ENCODE measurements at regions not wholly inside any gene's neighbourhood (a gene's known extent, or its start where the extent isn't known, plus 50 kb on each side); places are given as distances from the start of the nearest gene placed in this dataset.

DNA sequence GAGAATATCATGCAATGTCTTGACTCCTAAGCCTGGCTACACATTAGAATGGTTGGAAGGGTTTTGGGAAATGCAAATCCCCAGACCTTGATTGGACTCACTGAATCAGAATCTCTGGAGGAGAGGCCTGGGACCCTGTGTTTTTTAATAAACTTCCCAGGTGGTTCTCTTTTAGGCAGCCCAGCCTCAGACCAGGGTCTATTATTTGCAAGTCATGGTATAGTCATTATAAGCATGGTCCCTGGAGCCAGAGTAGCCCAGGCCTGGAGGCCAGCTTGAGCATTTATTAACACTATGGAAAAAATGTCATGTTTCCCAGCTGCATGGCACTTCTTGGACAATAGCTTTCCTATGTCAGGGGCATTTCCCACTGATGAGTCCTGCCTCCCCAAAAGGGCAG is 266.9 kb downstream of the NPIPA8 start:
- H2BK120ac ChIP-seq (ENCODE audit: low read depth, low read length) = no peak overlapping the region
- no peaks in the 10 kb centered on the region for H3K9me3 ChIP-seq (replicated peaks in 1 of 2; ENCODE audit: control insufficient read depth in 2 of 2, insufficient read depth in 1 of 2, low read depth in 1 of 2, low read length in 2 of 2)
- no peak overlapping the region for H4K91ac ChIP-seq (ENCODE audit: low read depth, low read length, poor library complexity)
- no peak overlapping the region for H4K8ac ChIP-seq (ENCODE audit: low read depth, low read length)
- no peaks in the 10 kb centered on the region for H3K4me1 ChIP-seq (ENCODE audit: control insufficient read depth in 2 of 2, insufficient read depth in 1 of 2, low read depth in 1 of 2, low read length in 2 of 2)
- no peak overlapping the region for H2BK12ac ChIP-seq (ENCODE audit: low read length)
- no peaks in the 10 kb centered on the region for H3K36me3 ChIP-seq (replicated peaks in 1 of 2; ENCODE audit: control insufficient read depth in 2 of 2, insufficient read depth in 2 of 2, low read length in 2 of 2)
- no peaks in the 10 kb centered on the region for H3K79me1 ChIP-seq (ENCODE audit: low read depth, low read length)
- H3K27ac ChIP-seq (replicated peaks; ENCODE audit: low read length) = no peak overlapping the region
- H3K14ac ChIP-seq (ENCODE audit: low read length) = no peak overlapping the region
- no peak overlapping the region for H3K23ac ChIP-seq (ENCODE audit: low read depth, low read length, poor library complexity)
- no peak overlapping the region for H3K4me2 ChIP-seq (ENCODE audit: insufficient read depth, low read length, poor library complexity, severe bottlenecking)
- no peaks in the 10 kb centered on the region for H3K27me3 ChIP-seq (ENCODE audit: control insufficient read depth in 3 of 3, insufficient read depth in 3 of 3, low read depth in 1 of 3, low read length in 3 of 3)
- no peak overlapping the region for H3K9ac ChIP-seq (ENCODE audit: low read depth, low read length, poor library complexity)
- DNase-seq (ENCODE audit: low spot score) = no peak
- no peak overlapping the region for H2AK5ac ChIP-seq (ENCODE audit: low read depth, low read length)
- H2BK5ac ChIP-seq (ENCODE audit: low read length) = no peak overlapping the region
- H2BK15ac ChIP-seq (ENCODE audit: low read length) = no peak overlapping the region
- no peak overlapping the region for H2AFZ ChIP-seq (ENCODE audit: low read length)
- no peak overlapping the region for H3K18ac ChIP-seq (ENCODE audit: low read length)
- peak overlapping the region in 1 of 2 donors; percentile 6 for H3K4me3 ChIP-seq (ENCODE audit: low read length in 2 of 2)
- no peak overlapping the region for H3K4ac ChIP-seq (ENCODE audit: low read length)

DNA sequence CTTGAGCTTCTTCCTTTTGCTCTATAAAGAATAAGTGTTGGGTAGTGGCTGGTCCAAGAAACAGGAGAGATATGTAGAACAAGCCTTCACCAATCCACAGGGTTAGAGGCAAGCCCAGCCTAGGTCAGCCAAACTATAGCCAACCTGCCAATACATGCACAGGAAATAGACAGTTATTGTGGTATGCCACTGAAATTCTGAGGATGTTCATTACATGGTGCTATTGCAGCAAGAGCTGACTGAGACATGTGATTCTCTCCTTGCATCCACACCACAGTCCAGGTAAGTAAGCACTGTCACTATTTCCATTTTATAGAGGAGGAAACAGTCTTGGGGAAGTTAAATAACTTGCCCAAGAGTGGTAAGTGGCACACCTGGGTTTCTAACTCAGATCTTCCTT is 268.1 kb downstream of the NPIPA8 start:
- Histone ChIP-seq H3K23ac (ENCODE audit: low read depth, low read length, poor library complexity) (no peak overlapping the region), H3K9me3 (replicated peaks in 1 of 2; ENCODE audit: control insufficient read depth in 2 of 2, insufficient read depth in 1 of 2, low read depth in 1 of 2, low read length in 2 of 2) (no peaks in the 10 kb centered on the region), H3K4me3 (ENCODE audit: low read length in 2 of 2) (no peak overlapping the region), H2BK15ac (ENCODE audit: low read length) (no peak overlapping the region), H3K79me1 (ENCODE audit: low read depth, low read length) (no peaks in the 10 kb centered on the region), H2BK120ac (ENCODE audit: low read depth, low read length) (no peak overlapping the region), H3K4me1 (ENCODE audit: control insufficient read depth in 2 of 2, insufficient read depth in 1 of 2, low read depth in 1 of 2, low read length in 2 of 2) (no peaks in the 10 kb centered on the region), H4K91ac (ENCODE audit: low read depth, low read length, poor library complexity) (no peak overlapping the region), H3K14ac (ENCODE audit: low read length) (no peak overlapping the region), H3K4ac (ENCODE audit: low read length) (no peak overlapping the region), H2AK5ac (ENCODE audit: low read depth, low read length) (no peak overlapping the region), H3K18ac (ENCODE audit: low read length) (no peak overlapping the region), H3K9ac (ENCODE audit: low read depth, low read length, poor library complexity) (no peak overlapping the region), H3K27me3 (ENCODE audit: control insufficient read depth in 3 of 3, insufficient read depth in 3 of 3, low read depth in 1 of 3, low read length in 3 of 3) (no peaks in the 10 kb centered on the region), H3K27ac (replicated peaks; ENCODE audit: low read length) (no peak overlapping the region), H2BK12ac (ENCODE audit: low read length) (no peak overlapping the region), H3K4me2 (ENCODE audit: insufficient read depth, low read length, poor library complexity, severe bottlenecking) (no peak overlapping the region), H4K8ac (ENCODE audit: low read depth, low read length) (no peak overlapping the region), H2AFZ (ENCODE audit: low read length) (no peak overlapping the region), H2BK5ac (ENCODE audit: low read length) (no peak overlapping the region), H3K36me3 (replicated peaks in 1 of 2; ENCODE audit: control insufficient read depth in 2 of 2, insufficient read depth in 2 of 2, low read length in 2 of 2) (no peaks in the 10 kb centered on the region)
- DNase-seq (ENCODE audit: low spot score) = no peak

DNA sequence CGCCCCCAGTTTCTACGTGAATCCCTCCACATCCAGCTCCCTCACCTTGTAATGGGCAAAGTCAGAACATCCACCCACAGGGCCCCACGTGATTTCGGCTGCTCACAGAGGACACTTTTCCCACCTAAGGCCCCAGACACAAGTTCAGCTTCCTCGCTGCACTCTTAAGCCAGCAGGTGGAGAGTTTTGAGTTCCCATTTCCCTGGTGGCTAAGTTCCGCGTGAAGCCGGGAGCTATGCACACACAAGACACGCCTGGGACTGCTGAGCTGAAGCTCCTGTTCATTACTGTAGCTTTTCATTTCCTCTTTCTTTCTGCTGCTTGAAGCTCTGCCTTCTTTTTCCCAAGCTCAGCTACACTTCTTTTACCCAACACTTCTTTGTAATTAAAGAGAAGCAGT is 273.8 kb downstream of the NPIPA8 start:
- Histone ChIP-seq H3K4me2 (ENCODE audit: insufficient read depth, low read length, poor library complexity, severe bottlenecking) (no peak overlapping the region), H3K9me3 (replicated peaks in 1 of 2; ENCODE audit: control insufficient read depth in 2 of 2, insufficient read depth in 1 of 2, low read depth in 1 of 2, low read length in 2 of 2) (no peaks in the 10 kb centered on the region), H3K9ac (ENCODE audit: low read depth, low read length, poor library complexity) (no peak overlapping the region), H2AK5ac (ENCODE audit: low read depth, low read length) (peak overlapping the region; percentile 11), H3K36me3 (replicated peaks in 1 of 2; ENCODE audit: control insufficient read depth in 2 of 2, insufficient read depth in 2 of 2, low read length in 2 of 2) (no peaks in the 10 kb centered on the region), H3K4ac (ENCODE audit: low read length) (no peak overlapping the region), H2BK15ac (ENCODE audit: low read length) (no peak overlapping the region), H2BK12ac (ENCODE audit: low read length) (no peak overlapping the region), H3K4me1 (ENCODE audit: control insufficient read depth in 2 of 2, insufficient read depth in 1 of 2, low read depth in 1 of 2, low read length in 2 of 2) (no peaks in the 10 kb centered on the region), H2BK120ac (ENCODE audit: low read depth, low read length) (no peak overlapping the region), H4K8ac (ENCODE audit: low read depth, low read length) (peak overlapping the region; percentile 43), H2AFZ (ENCODE audit: low read length) (no peak overlapping the region), H3K27me3 (ENCODE audit: control insufficient read depth in 3 of 3, insufficient read depth in 3 of 3, low read depth in 1 of 3, low read length in 3 of 3) (peaks cover 0 to 2% (median 0%) of the 10 kb centered on the region in 3 experiments), H3K27ac (replicated peaks; ENCODE audit: low read length) (no peak overlapping the region), H2BK5ac (ENCODE audit: low read length) (no peak overlapping the region), H4K91ac (ENCODE audit: low read depth, low read length, poor library complexity) (no peak overlapping the region), H3K23ac (ENCODE audit: low read depth, low read length, poor library complexity) (no peak overlapping the region), H3K18ac (ENCODE audit: low read length) (peak overlapping the region; percentile 83), H3K79me1 (ENCODE audit: low read depth, low read length) (no peaks in the 10 kb centered on the region), H3K14ac (ENCODE audit: low read length) (no peak overlapping the region), H3K4me3 (ENCODE audit: low read length in 2 of 2) (no peak overlapping the region)
- DNase-seq (ENCODE audit: low spot score) = no peak
- WGBS, 2 donors (ENCODE audit: extremely low coverage in 2 of 2, insufficient read length in 2 of 2, insufficient replicate concordance in 1 of 2) = no CpG with 5 or more reads among the region's 9 CpGs

DNA sequence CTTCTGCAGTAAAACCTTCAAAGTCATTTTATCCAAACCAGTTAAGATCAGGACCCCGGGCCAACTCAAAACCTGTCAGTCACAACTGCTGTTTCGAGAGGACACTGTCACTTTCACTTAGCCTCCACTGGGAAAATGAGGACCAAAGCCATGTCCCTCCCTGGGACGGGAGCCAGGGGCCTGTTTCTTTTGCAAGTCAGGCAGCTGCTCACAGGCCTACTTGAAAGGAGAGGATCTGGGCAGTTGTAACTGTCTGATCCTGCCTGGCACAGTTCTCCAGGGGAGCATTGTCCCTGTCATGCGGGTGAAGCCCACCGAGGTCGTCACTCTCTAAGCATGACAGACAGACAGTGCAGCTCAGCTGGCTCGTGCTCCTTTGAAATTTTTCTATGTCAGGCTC is 276.2 kb downstream of the NPIPA8 start:
- H3K4me2 ChIP-seq (ENCODE audit: insufficient read depth, low read length, poor library complexity, severe bottlenecking) = no peak overlapping the region
- no peak overlapping the region for H2BK5ac ChIP-seq (ENCODE audit: low read length)
- H4K8ac ChIP-seq (ENCODE audit: low read depth, low read length) = no peak overlapping the region
- H3K23ac ChIP-seq (ENCODE audit: low read depth, low read length, poor library complexity) = no peak overlapping the region
- no peak overlapping the region for H2BK15ac ChIP-seq (ENCODE audit: low read length)
- H3K18ac ChIP-seq (ENCODE audit: low read length) = no peak overlapping the region
- no peaks in the 10 kb centered on the region for H3K4me1 ChIP-seq (ENCODE audit: control insufficient read depth in 2 of 2, insufficient read depth in 1 of 2, low read depth in 1 of 2, low read length in 2 of 2)
- H3K9ac ChIP-seq (ENCODE audit: low read depth, low read length, poor library complexity) = no peak overlapping the region
- no peak overlapping the region for H4K91ac ChIP-seq (ENCODE audit: low read depth, low read length, poor library complexity)
- no peak overlapping the region for H3K27ac ChIP-seq (replicated peaks; ENCODE audit: low read length)
- H2BK12ac ChIP-seq (ENCODE audit: low read length) = no peak overlapping the region
- no peaks in the 10 kb centered on the region for H3K79me1 ChIP-seq (ENCODE audit: low read depth, low read length)
- no peak overlapping the region for H2AFZ ChIP-seq (ENCODE audit: low read length)
- H3K14ac ChIP-seq (ENCODE audit: low read length) = no peak overlapping the region
- peaks cover 0 to 2% (median 0%) of the 10 kb centered on the region in 3 experiments for H3K27me3 ChIP-seq (ENCODE audit: control insufficient read depth in 3 of 3, insufficient read depth in 3 of 3, low read depth in 1 of 3, low read length in 3 of 3)
- no peak overlapping the region for H3K4me3 ChIP-seq (ENCODE audit: low read length in 2 of 2)
- no peak for DNase-seq (ENCODE audit: low spot score)
- H2AK5ac ChIP-seq (ENCODE audit: low read depth, low read length) = no peak overlapping the region
- no peak overlapping the region for H3K4ac ChIP-seq (ENCODE audit: low read length)
- no CpG with 5 or more reads among the region's 7 CpGs for WGBS, 2 donors (ENCODE audit: extremely low coverage in 2 of 2, insufficient read length in 2 of 2, insufficient replicate concordance in 1 of 2)
- no peaks in the 10 kb centered on the region for H3K9me3 ChIP-seq (replicated peaks in 1 of 2; ENCODE audit: control insufficient read depth in 2 of 2, insufficient read depth in 1 of 2, low read depth in 1 of 2, low read length in 2 of 2)
- H3K36me3 ChIP-seq (replicated peaks in 1 of 2; ENCODE audit: control insufficient read depth in 2 of 2, insufficient read depth in 2 of 2, low read length in 2 of 2) = no peaks in the 10 kb centered on the region
- H2BK120ac ChIP-seq (ENCODE audit: low read depth, low read length) = no peak overlapping the region

All from neuronal stem cell (in vitro differentiated cells).